HepG2 (cell line): ENCODE measurements at regions not wholly inside any gene's neighbourhood (a gene's known extent, or its start where the extent isn't known, plus 50 kb on each side); places are given as distances from the start of the nearest gene placed in this dataset.

Source experiments
- ATAC-seq: fragments of 200-7000 bp; cut with Tn5 transposase; 3 replicates; pipeline ENCODE4 v1.9.1; 2020; ENCODE audit warnings: mild to moderate bottlenecking, moderate library complexity
- BruUV-seq: library from RNA; stranded (reverse); fragments of 400-500 nt; replicated peaks from 2 replicates; lab custom pipeline; 2021; lab: Mats Ljungman, UMichigan
- CTCF ChIA-PET: fragments of 300-600 bp; formaldehyde crosslinking; extraction: SDS; loops from one replicate; lab custom pipeline; 2021; ENCODE audit warnings: low total read pairs, inconsistent platforms, low intra/inter-chr PET ratio; lab: Yijun Ruan, JAX
- POLR2A ChIA-PET: fragments of 350-600 bp; sonication (Branson Sonifier 250); formaldehyde crosslinking; loops from one replicate; lab custom pipeline; 2020; ENCODE audit warnings: antibody characterized with exemption, inconsistent platforms; lab: Yijun Ruan, JAX
- DNase-seq: peaks from one replicate; pipeline ENCODE4 v3.0.0-alpha.2; 2015; ENCODE audit warnings: low spot score
- FAIRE-seq: peaks from 3 replicates; lab custom pipeline; 2011; peaks lifted over from hg19 to GRCh38; lab: Jason Lieb, UNC
- H2AFZ ChIP-seq: one replicate; pipeline ENCODE4 v1.6.1; 2011; ENCODE audit warnings: low read length, inconsistent platforms
- H3K27ac ChIP-seq: fragments of 300-600 bp; 3 replicates; pipeline ENCODE4 v1.8.0; 2011; ENCODE audit warnings: mixed run types, mild to moderate bottlenecking, mixed read lengths, low read length, inconsistent platforms; ENCODE audit not compliant: insufficient read depth; ENCODE audit errors: extremely low read length
- H3K27me3 ChIP-seq, 2 experiments: fragments of 200-600 bp in 1 of 2; 2 replicates in 1 of 2; 3 replicates in 1 of 2; pipeline versions ENCODE4 v1.6.0 to v1.8.0; 2011; ENCODE audit warnings: low read length in 2 of 2, mild to moderate bottlenecking in 2 of 2, moderate library complexity in 2 of 2, inconsistent platforms in 1 of 2; ENCODE audit not compliant: insufficient read depth in 2 of 2, control insufficient read depth in 1 of 2
- H3K36me3 ChIP-seq, 2 experiments: fragments of 200-600 bp in 1 of 2; replicated peaks in 1 of 2; 2 replicates in 1 of 2; 3 replicates in 1 of 2; pipeline versions ENCODE4 v1.5.1 to v1.8.0; 2011; ENCODE audit warnings: low read length in 2 of 2, inconsistent platforms in 1 of 2; ENCODE audit not compliant: insufficient read depth in 2 of 2, control insufficient read depth in 1 of 2
- H3K4me1 ChIP-seq: 2 replicates; pipeline ENCODE4 v1.5.1; 2012; ENCODE audit warnings: low read length, inconsistent platforms; ENCODE audit not compliant: insufficient read depth
- H3K4me2 ChIP-seq: 2 replicates; pipeline ENCODE4 v1.6.0; 2011; ENCODE audit warnings: low read depth, low read length, inconsistent platforms
- H3K4me3 ChIP-seq, 3 experiments: fragments of 200-600 bp in 1 of 3; sonication (generic), shearing (Covaris generic) in 1 of 3; replicated peaks in 1 of 3; 2 replicates each; pipeline ENCODE4 v1.5.1; 2011 to 2016; ENCODE audit warnings: low read length in 3 of 3, inconsistent platforms in 2 of 3, low read depth in 2 of 3, mild to moderate bottlenecking in 2 of 3, control low read depth in 1 of 3, mixed read lengths in 1 of 3; ENCODE audit not compliant: insufficient read depth in 1 of 3
- H3K79me2 ChIP-seq: one replicate; pipeline ENCODE4 v1.6.1; 2011; ENCODE audit warnings: low read length, inconsistent platforms; ENCODE audit not compliant: insufficient read depth
- H3K9ac ChIP-seq: 2 replicates; pipeline ENCODE4 v1.6.0; 2011; ENCODE audit warnings: mild to moderate bottlenecking, low read depth, low read length, inconsistent platforms; ENCODE audit not compliant: insufficient read depth
- H3K9me3 ChIP-seq: 2 replicates; pipeline ENCODE4 v1.5.1; 2012; ENCODE audit warnings: mild to moderate bottlenecking, low read length
- H4K20me1 ChIP-seq: 2 replicates; pipeline ENCODE4 v1.6.0; 2011; ENCODE audit warnings: inconsistent platforms, mild to moderate bottlenecking, low read length, moderate library complexity; ENCODE audit not compliant: insufficient read depth
- BCLAF1 ChIP-seq: fragments of 450-650 bp; IDR thresholded peaks from 2 replicates; pipeline ENCODE4 v1.6.1; 2017; ENCODE audit warnings: mild to moderate bottlenecking
- E2F5 ChIP-seq: sonication (generic); formaldehyde crosslinking; conservative IDR thresholded peaks from 2 replicates; pipeline ENCODE4 v1.4.0; 2020; ENCODE audit warnings: missing genetic modification reagents
- KDM2A ChIP-seq: sonication (generic); formaldehyde crosslinking; IDR thresholded peaks from 2 replicates; pipeline ENCODE4 v1.4.0; 2020; ENCODE audit warnings: low read depth, missing genetic modification reagents, borderline replicate concordance
- LCORL ChIP-seq, 2 experiments: fragments of 450-650 bp in 1 of 2; sonication (generic) in 1 of 2; formaldehyde crosslinking in 1 of 2; IDR thresholded peaks; 2 replicates each; pipeline versions ENCODE4 v1.5.0 to v1.6.1; 2017 to 2020; ENCODE audit warnings: antibody characterized with exemption in 1 of 2, missing genetic modification reagents in 1 of 2
- NFAT5 ChIP-seq: sonication (generic); formaldehyde crosslinking; IDR thresholded peaks from 2 replicates; pipeline ENCODE4 v1.4.0; 2020; ENCODE audit warnings: missing genetic modification reagents
- SMYD3 ChIP-seq: sonication (generic); formaldehyde crosslinking; IDR thresholded peaks from 2 replicates; pipeline ENCODE4 v1.8.1; 2023; ENCODE audit warnings: mild to moderate bottlenecking, missing genetic modification reagents
- SUZ12 ChIP-seq: fragments of 150-350 bp; IDR thresholded peaks from 2 replicates; pipeline ENCODE4 v1.6.1; 2014; ENCODE audit warnings: low read depth, low read length
- THAP11 ChIP-seq: IDR thresholded peaks from 2 replicates; pipeline ENCODE4 v1.6.1; 2016; ENCODE audit warnings: missing biosample characterization, missing genetic modification reagents
- ZNF276 ChIP-seq: sonication (generic); formaldehyde crosslinking; IDR thresholded peaks from 2 replicates; pipeline ENCODE4 v1.4.0; 2020; ENCODE audit warnings: mild to moderate bottlenecking, low read depth, missing genetic modification reagents
- ZNF570 ChIP-seq: sonication (generic); formaldehyde crosslinking; IDR thresholded peaks from 2 replicates; pipeline ENCODE4 v1.4.0; 2020; ENCODE audit warnings: mild to moderate bottlenecking, missing genetic modification reagents, borderline replicate concordance
- ZNF614 ChIP-seq: IDR thresholded peaks from 2 replicates; pipeline ENCODE4 v1.6.1; 2018; ENCODE audit warnings: missing biosample characterization, missing genetic modification reagents, inconsistent platforms, borderline replicate concordance
- ZNF709 ChIP-seq: sonication (generic); formaldehyde crosslinking; IDR thresholded peaks from 2 replicates; pipeline ENCODE4 v1.5.0; 2020; ENCODE audit warnings: mild to moderate bottlenecking, missing genetic modification reagents
- ZSCAN29 ChIP-seq: sonication (generic); formaldehyde crosslinking; conservative IDR thresholded peaks from 2 replicates; pipeline ENCODE4 v1.4.0; 2020; ENCODE audit warnings: mild to moderate bottlenecking, missing genetic modification reagents
- WGBS: methylation state at CpG from one replicate; pipeline ENCODE4 v1.1.6; 2017; ENCODE audit warnings: low lambda C conversion rate; 5-methylcytosine and 5-hydroxymethylcytosine counted together
- in situ Hi-C: cut with HindIII; loops from 2 replicates; pipeline ENCODE4 v1.10.0; 2017; ENCODE audit warnings: low pct_unique_long_range_greater_than_20kb; ENCODE audit not compliant: extremely low pct_ligation_motif_present
- intact Hi-C: fragments of 100-400 bp; cut with micrococcal nuclease; formaldehyde crosslinking; loops from one replicate; pipeline ENCODE4 v1.10.0; 2022; ENCODE audit not compliant: unreplicated experiment

GRCh38 chr3:59542276-59542675 is 492.5 kb upstream of the CFAP20DC start (continued):
- TF ChIP-seq NFAT5 (CRISPR knock-in tag) = no peak
- TF ChIP-seq, all 625 proteins: peak for 0

GRCh38 chr3:59540696-59541095 is 490.9 kb upstream of the CFAP20DC start:
- H3K27me3 ChIP-seq = peaks cover 0 to 4% of the 10 kb centered on the region in 2 experiments; a peak in 1 of 5 replicates
- CTCF ChIA-PET = no interaction called here
- ATAC-seq = no peak
- H3K9me3 ChIP-seq = no peaks in the 10 kb centered on the region
- 16% methylated on average over 5 of the region's 5 CpGs for WGBS
- H3K4me1 ChIP-seq = no peaks in the 10 kb centered on the region
- H3K4me2 ChIP-seq = no peak overlapping the region
- intact Hi-C loops = no loop called here
- no peak overlapping the region for H3K9ac ChIP-seq
- no peaks in the 10 kb centered on the region for H4K20me1 ChIP-seq
- H2AFZ ChIP-seq = no peak overlapping the region
- FAIRE-seq = no peak
- in situ Hi-C loops = no loop called here
- no peak overlapping the region for H3K4me3 ChIP-seq
- no peak overlapping the region for H3K27ac ChIP-seq
- no peak for DNase-seq
- BruUV-seq = no TSS peak
- no peaks in the 10 kb centered on the region for H3K79me2 ChIP-seq
- POLR2A ChIA-PET = no interaction called here
- no peaks in the 10 kb centered on the region for H3K36me3 ChIP-seq
- TF ChIP-seq KDM2A (no peak), ZNF614 (CRISPR knock-in tag) (no peak), SMYD3 (no peak), ZNF709 (CRISPR knock-in tag) (no peak), SUZ12 (no peak), E2F5 (CRISPR knock-in tag) (no peak), THAP11 (CRISPR knock-in tag) (no peak), ZSCAN29 (no peak), LCORL (IDR thresholded peaks at IDR 0.05) (no peak), LCORL (CRISPR knock-in tag; IDR thresholded peaks at IDR 0.05) (no peak), ZNF276 (CRISPR knock-in tag) (no peak), BCLAF1 (no peak), ZNF570 (CRISPR knock-in tag) (no peak)
